ENCODE measurements at regions not wholly inside any gene's neighbourhood (a gene's known extent, or its start where the extent isn't known, plus 50 kb on each side); places are given as distances from the start of the nearest gene placed in this dataset.

GRCh38 chr6:43954311-43955131 is 172.7 kb downstream of the MRPL14 start:
- FAIRE-seq, result no peak
- DNase-seq (ENCODE audit: extremely low spot score, insufficient read length, low read depth), result no peak

- FAIRE-seq (no peak), DNase-seq (ENCODE audit: extremely low spot score, insufficient read length, low read depth) (no peak)
These were observed 173.4 kb downstream of the MRPL14 start for GRCh38 chr6:43953794-43954310.

GRCh38 chr6:43953256-43953655 is 174.0 kb downstream of the MRPL14 start:
- DNase-seq (ENCODE audit: extremely low spot score, insufficient read length, low read depth) (no peak), FAIRE-seq (no peak)

- DNase-seq (ENCODE audit: extremely low spot score, insufficient read length, low read depth) (no peak), FAIRE-seq (no peak)
These were observed 174.5 kb downstream of the MRPL14 start for GRCh38 chr6:43952746-43953145.

- no peak for DNase-seq (ENCODE audit: extremely low spot score, insufficient read length, low read depth)
- no peak for FAIRE-seq
These were observed 175.2 kb downstream of the MRPL14 start for GRCh38 chr6:43951756-43952675.

GRCh38 chr6:43951063-43951755 is 176.0 kb downstream of the MRPL14 start:
- DNase-seq (ENCODE audit: extremely low spot score, insufficient read length, low read depth), result no peak

GRCh38 chr6:43950731-43951062 is 176.6 kb downstream of the MRPL14 start:
- FAIRE-seq (no peak), DNase-seq (ENCODE audit: extremely low spot score, insufficient read length, low read depth) (no peak)

More at GRCh38 chr6:43951063-43951755, 176.0 kb downstream of the MRPL14 start:
- no peak for FAIRE-seq

GRCh38 chr6:43950051-43950605 is 177.1 kb downstream of the MRPL14 start:
- FAIRE-seq, result no peak
- DNase-seq (ENCODE audit: extremely low spot score, insufficient read length, low read depth), result no peak

GRCh38 chr6:43949551-43949991 is 177.7 kb downstream of the MRPL14 start:
- DNase-seq (ENCODE audit: extremely low spot score, insufficient read length, low read depth) (no peak), FAIRE-seq (no peak)

GRCh38 chr6:43948527-43949485 is 178.4 kb downstream of the MRPL14 start:
- DNase-seq (ENCODE audit: extremely low spot score, insufficient read length, low read depth) (no peak), FAIRE-seq (no peak)

- no peak for DNase-seq (ENCODE audit: extremely low spot score, insufficient read length, low read depth)
- no peak for FAIRE-seq
These were observed 177.8 kb downstream of the VEGFA start for GRCh38 chr6:43947860-43948259.

- DNase-seq (ENCODE audit: extremely low spot score, insufficient read length, low read depth), result no peak
- FAIRE-seq, result no peak
These were observed 176.8 kb downstream of the VEGFA start for GRCh38 chr6:43946641-43947363.

- DNase-seq (ENCODE audit: extremely low spot score, insufficient read length, low read depth) (no peak), FAIRE-seq (no peak)
These were observed 175.7 kb downstream of the VEGFA start for GRCh38 chr6:43945768-43946080.

- FAIRE-seq, result no peak
- no peak for DNase-seq (ENCODE audit: extremely low spot score, insufficient read length, low read depth)
These were observed 175.1 kb downstream of the VEGFA start for GRCh38 chr6:43944908-43945767.

- FAIRE-seq, result no peak
These were observed 173.8 kb downstream of the VEGFA start for GRCh38 chr6:43943781-43944250.

GRCh38 chr6:43943099-43943766 is 173.2 kb downstream of the VEGFA start:
- DNase-seq (ENCODE audit: extremely low spot score, insufficient read length, low read depth) (no peak), FAIRE-seq (no peak)

More at GRCh38 chr6:43943781-43944250, 173.8 kb downstream of the VEGFA start:
- DNase-seq (ENCODE audit: extremely low spot score, insufficient read length, low read depth), result no peak

GRCh38 chr6:43942616-43943015 is 172.6 kb downstream of the VEGFA start:
- no peak for FAIRE-seq

More at GRCh38 chr6:43942616-43943015, 172.6 kb downstream of the VEGFA start:
- no peak for DNase-seq (ENCODE audit: extremely low spot score, insufficient read length, low read depth)

All from GM18507 (cell line).